ENCODE measurements at regions not wholly inside any gene's neighbourhood (a gene's known extent, or its start where the extent isn't known, plus 50 kb on each side); places are given as distances from the start of the nearest gene placed in this dataset.

- TF ChIP-seq CTCF (IDR thresholded peaks at IDR 0.05; ENCODE audit: insufficient read depth, low read length) = no peak
- TF ChIP-seq SPI1 (IDR thresholded peaks at IDR 0.05; ENCODE audit: borderline replicate concordance, low read depth) = no peak
- no peak for TF ChIP-seq REST (IDR thresholded peaks at IDR 0.05; ENCODE audit: insufficient replicate concordance, low read depth)
- no peak for TF ChIP-seq GABPA (IDR thresholded peaks at IDR 0.05; ENCODE audit: low read depth)
Measured at GRCh38 chr9:99478469-99479027, 256.5 kb downstream of the SEC61B start.

Data from HL-60 (cell line).